Peyer's patch (tissue), 4 donors: ENCODE measurements at regions not wholly inside any gene's neighbourhood (a gene's known extent, or its start where the extent isn't known, plus 50 kb on each side); places are given as distances from the start of the nearest gene placed in this dataset.

Source experiments
- DNase-seq, 3 donors: peaks; one replicate each; pipeline ENCODE4 v3.0.0-alpha.2; 2017 to 2019
- H3K27ac ChIP-seq, 4 donors: fragments of 200-600 bp; sonication (generic); one replicate each; pipeline ENCODE4 v1.5.1; 2016 to 2019
- H3K27me3 ChIP-seq, 2 donors: fragments of 200-600 bp; sonication (generic); one replicate each; pipeline ENCODE4 v1.5.1; 2019
- H3K36me3 ChIP-seq, 3 donors: fragments of 200-600 bp; sonication (generic); one replicate each; pipeline ENCODE4 v1.5.1; 2016 to 2019
- H3K4me1 ChIP-seq, 4 donors: fragments of 200-600 bp; sonication (generic); one replicate each; pipeline ENCODE4 v1.5.1; 2016 to 2019
- H3K4me3 ChIP-seq, 4 donors: fragments of 200-600 bp; sonication (generic); 1 replicate in 3 of 4; 2 replicates in 1 of 4; pipeline ENCODE4 v1.5.1; 2016 to 2019; ENCODE audit warnings: mild to moderate bottlenecking in 1 of 4
- H3K9me3 ChIP-seq, 4 donors: fragments of 200-600 bp; sonication (generic); one replicate each; pipeline ENCODE4 v1.5.1; 2016 to 2019; ENCODE audit warnings: mild to moderate bottlenecking in 1 of 4
- CTCF ChIP-seq, 6 experiments: fragments of 450-650 bp in 4 of 6; fragments of 200-600 bp in 2 of 6; sonication (generic) in 1 of 6; IDR thresholded peaks; one replicate each; pipeline ENCODE4 v1.5.1; 2017 to 2019; ENCODE audit warnings: antibody characterized with exemption in 6 of 6, mild to moderate bottlenecking in 3 of 6, moderate library complexity in 1 of 6
- POLR2A ChIP-seq, 2 donors: fragments of 450-650 bp; IDR thresholded peaks; one replicate each; pipeline ENCODE4 v1.5.1; 2017; ENCODE audit warnings: antibody characterized with exemption in 2 of 2, mild to moderate bottlenecking in 2 of 2, moderate library complexity in 2 of 2

- TF ChIP-seq POLR2A (IDR thresholded peaks at IDR 0.05) (no peak), CTCF (IDR thresholded peaks at IDR 0.05) (no peak)
- Histone ChIP-seq H3K36me3 (no peaks in the 10 kb centered on the region), H3K4me1 (no peaks in the 10 kb centered on the region), H3K9me3 (no peaks in the 10 kb centered on the region), H3K27ac (no peak overlapping the region), H3K27me3 (no peaks in the 10 kb centered on the region), H3K4me3 (no peak overlapping the region)
- DNase-seq = no peak
Observed at GRCh38 chr3:116552246-116552645, 107.0 kb upstream of the LSAMP start.

DNA sequence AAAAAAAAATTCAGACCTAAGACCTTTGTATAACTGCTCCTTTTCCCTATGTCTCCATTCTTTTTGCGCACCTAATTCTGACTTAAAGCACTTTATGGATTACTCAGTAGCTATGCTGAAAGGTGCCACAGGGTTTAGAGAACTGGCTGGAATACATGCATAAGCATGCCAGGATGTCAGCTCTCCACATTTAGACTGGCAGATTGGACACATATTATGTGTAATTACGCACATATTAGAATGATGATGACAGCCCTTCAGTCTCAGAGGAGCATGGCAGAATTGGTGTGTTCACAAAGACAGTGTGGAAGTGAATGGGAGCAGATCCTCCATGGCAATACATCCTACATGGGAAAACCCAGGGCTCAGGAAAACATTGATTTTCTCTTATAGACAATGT is 108.1 kb upstream of the LSAMP start:
- Histone ChIP-seq H3K9me3 (no peaks in the 10 kb centered on the region), H3K27ac (no peak overlapping the region), H3K27me3 (no peaks in the 10 kb centered on the region), H3K4me3 (no peak overlapping the region), H3K36me3 (no peaks in the 10 kb centered on the region), H3K4me1 (no peaks in the 10 kb centered on the region)
- DNase-seq = no peak
- TF ChIP-seq POLR2A (IDR thresholded peaks at IDR 0.05) (no peak), CTCF (IDR thresholded peaks at IDR 0.05) (no peak)

- H3K4me3 ChIP-seq = no peak overlapping the region
- H3K36me3 ChIP-seq = no peaks in the 10 kb centered on the region
- H3K27ac ChIP-seq = no peak overlapping the region
- H3K9me3 ChIP-seq = no peaks in the 10 kb centered on the region
- H3K4me1 ChIP-seq = no peaks in the 10 kb centered on the region
- no peaks in the 10 kb centered on the region for H3K27me3 ChIP-seq
- no peak for DNase-seq
- TF ChIP-seq CTCF (IDR thresholded peaks at IDR 0.05) (no peak), POLR2A (IDR thresholded peaks at IDR 0.05) (no peak)
Observed at GRCh38 chr3:116561529-116561928, 116.2 kb upstream of the LSAMP start.

GRCh38 chr3:116563351-116563750 is 118.1 kb upstream of the LSAMP start:
- no peak for DNase-seq
- no peak overlapping the region for H3K4me3 ChIP-seq
- H3K4me1 ChIP-seq = no peaks in the 10 kb centered on the region
- no peaks in the 10 kb centered on the region for H3K9me3 ChIP-seq
- H3K27ac ChIP-seq = no peak overlapping the region
- H3K36me3 ChIP-seq = no peaks in the 10 kb centered on the region
- no peaks in the 10 kb centered on the region for H3K27me3 ChIP-seq
- no peak for TF ChIP-seq CTCF (IDR thresholded peaks at IDR 0.05)
- no peak for TF ChIP-seq POLR2A (IDR thresholded peaks at IDR 0.05)

- TF ChIP-seq CTCF (IDR thresholded peaks at IDR 0.05) = no peak
- no peak for TF ChIP-seq POLR2A (IDR thresholded peaks at IDR 0.05)
- Histone ChIP-seq H3K27me3 (no peaks in the 10 kb centered on the region), H3K9me3 (no peaks in the 10 kb centered on the region), H3K4me3 (no peak overlapping the region), H3K27ac (no peak overlapping the region), H3K4me1 (no peaks in the 10 kb centered on the region), H3K36me3 (no peaks in the 10 kb centered on the region)
- DNase-seq = no peak
Observed at GRCh38 chr3:116566478-116566960, 121.2 kb upstream of the LSAMP start.

DNA sequence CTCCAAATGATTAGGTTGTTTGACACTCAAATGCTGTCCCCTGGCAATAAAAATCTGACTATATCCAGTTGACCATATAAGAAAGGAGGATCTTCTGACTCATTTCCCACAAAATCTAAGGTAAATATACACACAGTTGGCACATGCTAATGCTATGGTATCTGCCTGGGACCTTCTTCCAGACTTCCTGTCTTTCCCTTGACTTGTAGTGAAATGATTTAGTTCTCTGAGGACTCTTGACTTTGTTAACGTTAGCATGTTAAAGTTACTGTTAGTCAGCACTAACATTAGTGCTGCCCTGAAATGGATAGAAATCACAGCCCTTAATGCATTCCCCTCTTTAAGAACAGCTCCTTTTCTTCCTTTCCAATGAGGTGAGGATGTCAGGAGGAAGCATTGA is 124.3 kb upstream of the LSAMP start:
- TF ChIP-seq POLR2A (IDR thresholded peaks at IDR 0.05) = no peak
- no peak for TF ChIP-seq CTCF (IDR thresholded peaks at IDR 0.05)
- H3K27me3 ChIP-seq = no peaks in the 10 kb centered on the region
- no peaks in the 10 kb centered on the region for H3K4me1 ChIP-seq
- H3K27ac ChIP-seq = no peak overlapping the region
- no peaks in the 10 kb centered on the region for H3K9me3 ChIP-seq
- H3K36me3 ChIP-seq = no peaks in the 10 kb centered on the region
- no peak overlapping the region for H3K4me3 ChIP-seq
- no peak for DNase-seq
